Renal cortex interstitium (tissue), 11 donors: ENCODE measurements at regions not wholly inside any gene's neighbourhood (a gene's known extent, or its start where the extent isn't known, plus 50 kb on each side); places are given as distances from the start of the nearest gene placed in this dataset.
A peak's percentile ranks its signal among the peaks of the same experiment; 100 is the strongest.

Experiments used
- DNase-seq, 11 donors: peaks; one replicate each; pipeline ENCODE4 v3.0.0-alpha.2; 2013; ENCODE audit warnings: low read depth in 9 of 11, low spot score in 4 of 11; ENCODE audit errors: extremely low read depth in 1 of 11

- DNase-seq = no peak
These were observed 52.6 kb upstream of the KATNAL1 start for GRCh38 chr13:30359991-30360390.

- no peak for DNase-seq
These were observed 53.2 kb upstream of the KATNAL1 start for GRCh38 chr13:30360586-30360985.

DNA sequence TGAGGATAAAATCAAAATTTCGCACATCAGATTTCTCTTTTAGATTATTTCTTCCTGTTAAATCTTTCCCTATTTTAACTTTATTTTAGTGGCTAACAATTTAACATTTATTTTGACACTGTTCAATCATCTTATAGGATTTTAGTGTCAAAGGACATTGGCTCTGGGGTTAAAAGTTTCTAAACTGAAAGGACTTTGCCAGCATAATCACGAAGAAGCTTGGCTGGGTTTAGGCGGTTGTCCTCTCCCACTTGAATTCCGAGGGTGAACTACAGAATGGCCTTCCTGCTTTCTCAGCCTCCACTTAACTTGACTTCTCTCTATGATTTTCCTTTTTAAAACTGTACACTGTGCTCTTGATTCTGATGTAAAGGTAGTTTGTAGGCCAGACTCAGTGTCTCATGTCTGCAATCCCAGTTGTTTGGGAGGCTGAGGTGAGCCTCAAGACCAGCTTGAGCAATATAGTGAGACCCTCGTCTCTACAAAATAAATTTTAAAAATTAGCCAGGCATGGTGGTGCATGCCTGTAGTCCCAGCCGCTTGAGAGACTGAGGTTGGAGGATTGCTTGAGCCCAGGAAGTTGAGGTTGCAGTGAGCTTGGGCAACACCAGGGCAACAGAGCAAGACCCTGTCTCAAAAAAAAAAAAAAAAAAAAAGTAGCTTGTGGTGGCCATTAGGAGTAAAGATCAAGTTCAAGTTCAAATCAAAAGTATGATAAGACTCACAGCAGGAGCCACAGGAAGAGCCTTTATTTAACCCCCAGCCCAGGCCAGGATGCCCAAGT lies 54.8 kb upstream of the KATNAL1 start:
- no peak for DNase-seq

DNA sequence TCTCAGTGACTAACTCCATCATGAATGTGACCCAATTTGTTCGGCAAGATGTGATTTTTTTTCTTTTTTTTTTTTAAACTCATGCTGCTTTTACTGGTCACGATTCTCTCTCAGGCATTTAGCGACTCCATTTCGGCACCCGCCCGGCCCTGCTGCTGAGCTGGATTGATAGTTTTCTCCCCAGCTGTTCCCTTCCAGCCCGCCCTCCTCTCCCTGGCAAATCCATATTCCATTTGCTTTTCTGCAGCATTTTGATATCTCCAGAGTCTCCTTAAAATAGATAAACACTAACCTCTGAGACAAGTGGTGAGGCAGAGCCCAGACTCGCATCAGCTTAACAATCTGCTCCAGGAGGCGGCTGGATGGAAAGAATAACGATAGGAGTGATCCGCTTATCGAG lies 55.5 kb upstream of the KATNAL1 start:
- no peak for DNase-seq

- no peak for DNase-seq
These were observed 56.4 kb upstream of the KATNAL1 start for GRCh38 chr13:30363725-30364124.

- DNase-seq = no peak
These were observed 56.8 kb upstream of the KATNAL1 start for GRCh38 chr13:30364133-30364532.

- DNase-seq = peak in 4 of 11 donors; percentile 38 to 67 (median 53)
These were observed 57.4 kb upstream of the UBE2L5 start for GRCh38 chr13:30364876-30365275.

DNA sequence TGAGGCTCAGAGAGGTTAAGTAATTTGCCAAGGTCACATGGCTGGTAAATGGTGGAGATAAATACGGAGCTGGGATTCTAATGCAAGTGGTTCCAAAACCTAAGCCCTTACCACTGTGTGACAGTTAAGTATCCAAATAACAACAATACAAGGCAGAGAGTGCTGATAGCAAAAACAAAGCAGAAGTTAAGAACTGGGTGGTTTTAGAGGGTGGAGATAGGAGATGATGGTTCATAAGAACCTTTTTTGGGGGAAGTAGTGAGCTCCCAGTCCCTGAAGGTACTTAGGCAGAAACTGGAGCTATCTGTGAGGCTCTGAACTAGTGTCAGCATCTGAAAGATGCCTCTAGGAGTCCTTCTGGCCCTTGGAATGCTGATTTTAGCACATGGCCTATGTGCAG lies 56.2 kb upstream of the UBE2L5 start:
- no peak for DNase-seq

DNA sequence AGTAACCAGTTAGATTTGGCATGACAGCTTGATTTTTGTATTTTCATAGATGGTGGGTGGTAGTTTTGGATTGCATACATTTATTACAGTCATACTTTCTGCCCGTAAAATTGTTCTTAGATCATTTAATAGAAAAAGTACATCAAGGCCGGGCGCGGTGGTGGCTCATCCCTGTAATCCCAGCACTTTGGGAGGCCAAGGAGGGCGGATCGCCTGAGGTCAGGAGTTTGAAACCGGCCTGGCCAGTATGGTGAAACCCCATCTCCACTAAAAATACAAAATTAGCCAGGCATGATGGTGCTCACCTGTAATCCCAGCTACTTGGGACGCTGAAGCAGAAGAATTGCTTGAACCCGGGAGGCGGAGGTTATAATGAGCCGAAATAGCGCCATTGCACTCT lies 55.0 kb upstream of the UBE2L5 start:
- no peak for DNase-seq

DNA sequence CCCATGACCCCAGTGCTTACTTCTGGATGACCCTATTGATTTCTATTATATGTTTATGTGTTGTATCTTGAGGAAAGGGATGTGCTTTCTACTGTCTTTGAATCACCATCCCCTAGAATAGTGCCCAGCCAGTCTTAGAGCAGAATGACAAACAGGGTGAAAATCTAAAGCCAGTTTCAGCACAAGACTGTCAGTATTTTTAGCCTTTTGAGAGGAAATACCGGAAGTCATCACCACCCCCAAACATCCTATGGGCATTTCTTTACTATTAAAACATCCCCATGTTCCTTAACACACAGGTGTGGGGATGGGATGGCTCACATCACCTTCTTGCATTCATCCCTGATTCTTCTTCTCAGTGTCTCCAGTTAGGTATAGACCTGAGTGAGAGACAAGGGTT lies 52.1 kb upstream of the UBE2L5 start:
- no peak for DNase-seq

DNA sequence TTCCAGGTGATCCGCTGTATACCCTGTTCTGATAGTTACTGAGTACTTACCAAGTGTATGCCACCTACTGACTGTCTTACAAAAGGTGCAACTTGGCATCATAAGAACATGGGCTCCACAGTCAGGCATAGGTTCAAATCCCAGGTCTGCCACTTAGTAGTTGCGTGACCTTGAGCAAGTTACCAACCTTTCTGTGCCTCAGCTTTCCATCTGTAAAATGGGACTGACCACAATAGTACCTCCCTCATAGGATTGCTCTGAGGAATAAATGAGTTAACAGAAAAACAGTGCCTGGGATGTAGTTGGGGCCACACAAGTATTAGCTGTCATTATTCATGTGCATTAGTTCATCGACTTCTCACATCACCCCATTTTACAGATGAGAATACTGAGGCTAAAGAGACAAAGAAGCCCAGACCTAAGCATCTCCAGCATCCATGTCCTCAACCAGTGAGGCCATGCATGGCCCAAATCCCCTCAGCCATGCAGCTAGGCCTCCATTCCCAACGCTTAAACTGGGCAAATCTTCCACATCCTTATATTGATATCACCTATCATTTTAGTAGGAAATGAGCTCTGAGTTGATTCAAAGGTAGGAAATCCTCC lies 51.3 kb upstream of the UBE2L5 start:
- no peak for DNase-seq

DNA sequence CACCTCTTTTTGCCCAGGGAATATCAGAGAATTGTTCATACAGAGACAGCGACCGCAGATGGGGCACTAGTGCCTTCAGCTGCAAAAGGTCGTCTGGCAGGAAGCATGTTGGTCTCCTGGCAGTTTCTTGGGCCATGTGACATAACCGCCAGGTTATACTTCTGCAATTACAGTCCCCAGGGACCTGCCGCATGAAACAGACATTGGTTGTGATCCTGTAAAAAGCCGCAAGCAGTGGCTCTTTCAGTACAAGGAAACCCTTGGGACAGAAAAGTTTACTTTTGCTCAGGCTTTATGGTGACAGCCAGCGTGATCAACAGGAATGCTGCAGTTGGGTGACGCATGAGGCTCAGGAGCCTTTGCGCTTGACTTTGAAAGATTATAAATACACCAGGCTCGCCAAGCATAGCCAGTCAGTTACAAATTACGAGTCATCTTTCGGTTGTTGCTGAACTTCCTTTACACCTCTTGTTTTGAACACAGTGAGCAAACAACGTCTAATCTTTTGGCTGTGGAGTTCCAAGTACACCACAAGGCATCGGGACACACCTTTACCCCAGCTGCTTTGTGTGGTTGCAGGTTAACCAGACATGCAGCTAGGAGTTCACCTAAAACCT lies 50.5 kb upstream of the UBE2L5 start:
- no peak for DNase-seq
